SK-N-SH treated with all-trans-retinoic acid at 6 μM for 48 hours (cell line): ENCODE measurements at regions not wholly inside any gene's neighbourhood (a gene's known extent, or its start where the extent isn't known, plus 50 kb on each side); places are given as distances from the start of the nearest gene placed in this dataset.

Source experiments
- ATAC-seq: fragments of 200-7000 bp; cut with Tn5 transposase; 3 replicates; pipeline ENCODE4 v1.9.1; 2020; ENCODE audit warnings: mild to moderate bottlenecking, moderate library complexity
- ARNTL ChIP-seq: fragments of 450-650 bp; formaldehyde crosslinking; IDR thresholded peaks from 2 replicates; pipeline ENCODE4 v1.5.0; 2020; ENCODE audit warnings: low read depth, mild to moderate bottlenecking, moderate library complexity, borderline replicate concordance
- BACH2 ChIP-seq: fragments of 250-450 bp; sonication (Bioruptor Pico); IDR thresholded peaks from 2 replicates; pipeline ENCODE4 v1.9.0; 2021; ENCODE audit warnings: mild to moderate bottlenecking, borderline replicate concordance
- CREB5 ChIP-seq: fragments of 250-450 bp; sonication (Bioruptor Pico); IDR thresholded peaks from 2 replicates; pipeline ENCODE4 v1.5.1; 2020; ENCODE audit warnings: low read depth, mild to moderate bottlenecking, moderate library complexity
- CSDC2 ChIP-seq: fragments of 250-450 bp; sonication (Bioruptor Pico); IDR thresholded peaks from 2 replicates; pipeline ENCODE4 v1.5.0; 2020; ENCODE audit warnings: mild to moderate bottlenecking, moderate library complexity
- CSRNP3 ChIP-seq: fragments of 250-450 bp; sonication (Bioruptor Pico); IDR thresholded peaks from 2 replicates; pipeline ENCODE4 v1.5.1; 2021; ENCODE audit warnings: mild to moderate bottlenecking, moderate library complexity
- ESRRG ChIP-seq: fragments of 250-450 bp; sonication (Bioruptor Pico); IDR thresholded peaks from 2 replicates; pipeline ENCODE4 v1.6.1; 2021; ENCODE audit warnings: mild to moderate bottlenecking
- GLIS3 ChIP-seq: fragments of 250-450 bp; sonication (Bioruptor Pico); IDR thresholded peaks from 2 replicates; pipeline ENCODE4 v1.5.0; 2020; ENCODE audit warnings: mild to moderate bottlenecking, moderate library complexity
- ISL1 ChIP-seq: fragments of 250-450 bp; sonication (Bioruptor Pico); IDR thresholded peaks from 2 replicates; pipeline ENCODE4 v2.1.2; 2022; ENCODE audit warnings: mild to moderate bottlenecking, moderate library complexity
- OSR1 ChIP-seq: fragments of 250-450 bp; sonication (Bioruptor Pico); IDR thresholded peaks from 2 replicates; pipeline ENCODE4 v1.8.0; 2022; ENCODE audit warnings: moderate library complexity, mild to moderate bottlenecking, inconsistent platforms
- PATZ1 ChIP-seq: fragments of 250-450 bp; sonication (Bioruptor Pico); IDR thresholded peaks from 2 replicates; pipeline ENCODE4 v1.8.0; 2020; ENCODE audit warnings: mild to moderate bottlenecking, moderate library complexity, borderline replicate concordance
- POU6F1 ChIP-seq: fragments of 250-450 bp; sonication (Bioruptor Pico); IDR thresholded peaks from 2 replicates; pipeline ENCODE4 v1.8.0; 2021; ENCODE audit warnings: low read depth, mild to moderate bottlenecking, moderate library complexity, borderline replicate concordance
- PPARA ChIP-seq: fragments of 250-450 bp; sonication (Bioruptor Pico); IDR thresholded peaks from 2 replicates; pipeline ENCODE4 v1.5.0; 2020; ENCODE audit warnings: mild to moderate bottlenecking, borderline replicate concordance
- RARB ChIP-seq: fragments of 250-450 bp; sonication (Bioruptor Pico); IDR thresholded peaks from 2 replicates; pipeline ENCODE4 v1.8.0; 2021; ENCODE audit warnings: mild to moderate bottlenecking, moderate library complexity
- SNAI2 ChIP-seq: fragments of 250-450 bp; sonication (Bioruptor Pico); IDR thresholded peaks from 2 replicates; pipeline ENCODE4 v1.5.0; 2020; ENCODE audit warnings: mild to moderate bottlenecking, moderate library complexity
- TCF4 ChIP-seq: fragments of 250-450 bp; sonication (Bioruptor Pico); IDR thresholded peaks from 2 replicates; pipeline ENCODE4 v1.8.0; 2021; ENCODE audit warnings: mild to moderate bottlenecking, moderate library complexity, borderline replicate concordance
- TOX ChIP-seq: fragments of 250-450 bp; sonication (Bioruptor Pico); IDR thresholded peaks from 2 replicates; pipeline ENCODE4 v1.8.0; 2021; ENCODE audit warnings: mild to moderate bottlenecking, moderate library complexity, borderline replicate concordance
- TSHZ2 ChIP-seq: fragments of 250-450 bp; sonication (Bioruptor Pico); IDR thresholded peaks from 2 replicates; pipeline ENCODE4 v1.5.0; 2020; ENCODE audit warnings: mild to moderate bottlenecking, moderate library complexity
- ZC3H10 ChIP-seq: fragments of 250-450 bp; sonication (Bioruptor Pico); IDR thresholded peaks from 2 replicates; pipeline ENCODE4 v1.5.1; 2021; ENCODE audit warnings: mild to moderate bottlenecking, moderate library complexity
- ZFP3 ChIP-seq: fragments of 250-450 bp; sonication (Bioruptor Pico); IDR thresholded peaks from 2 replicates; pipeline ENCODE4 v1.5.0; 2020; ENCODE audit warnings: mild to moderate bottlenecking, moderate library complexity
- ZFP30 ChIP-seq: fragments of 450-650 bp; formaldehyde crosslinking; IDR thresholded peaks from 2 replicates; pipeline ENCODE4 v1.5.0; 2022; ENCODE audit warnings: mild to moderate bottlenecking, moderate library complexity
- ZNF565 ChIP-seq: fragments of 450-650 bp; formaldehyde crosslinking; conservative IDR thresholded peaks from 2 replicates; pipeline ENCODE4 v1.5.0; 2020; ENCODE audit warnings: low read depth, mild to moderate bottlenecking, moderate library complexity
- ZNF70 ChIP-seq: fragments of 450-650 bp; formaldehyde crosslinking; IDR thresholded peaks from 2 replicates; pipeline ENCODE4 v1.5.0; 2020; ENCODE audit warnings: mild to moderate bottlenecking, moderate library complexity
- ZNF8 ChIP-seq: fragments of 450-650 bp; formaldehyde crosslinking; IDR thresholded peaks from 2 replicates; pipeline ENCODE4 v1.5.0; 2020; ENCODE audit warnings: mild to moderate bottlenecking, moderate library complexity

- TF ChIP-seq BACH2 (CRISPR knock-in tag), result no peak
- no peak for TF ChIP-seq GLIS3 (CRISPR knock-in tag)
- TF ChIP-seq CSRNP3, result no peak
- no peak for TF ChIP-seq SNAI2 (CRISPR knock-in tag)
- TF ChIP-seq ESRRG (CRISPR knock-in tag), result no peak
- no peak for TF ChIP-seq ZNF8
- no peak for TF ChIP-seq PPARA (CRISPR knock-in tag)
- TF ChIP-seq CSDC2 (CRISPR knock-in tag), result no peak
- no peak for TF ChIP-seq CREB5 (CRISPR knock-in tag)
- TF ChIP-seq OSR1 (CRISPR knock-in tag), result no peak
- TF ChIP-seq ZFP3 (CRISPR knock-in tag), result no peak
- TF ChIP-seq PATZ1 (CRISPR knock-in tag), result no peak
- TF ChIP-seq TCF4 (CRISPR knock-in tag), result no peak
- TF ChIP-seq TOX (CRISPR knock-in tag), result no peak
- TF ChIP-seq ISL1 (CRISPR knock-in tag), result no peak
- no peak for TF ChIP-seq RARB (CRISPR knock-in tag)
- TF ChIP-seq ZNF565 (CRISPR knock-in tag), result no peak
- TF ChIP-seq ZC3H10 (CRISPR knock-in tag), result no peak
- TF ChIP-seq ZFP30 (CRISPR knock-in tag), result no peak
- TF ChIP-seq TSHZ2 (CRISPR knock-in tag), result no peak
- ATAC-seq, result no peak
Measured at GRCh38 chr13:80975903-80976302, 635.0 kb upstream of the SPRY2 start.

GRCh38 chr13:80973721-80974120, 632.8 kb upstream of the SPRY2 start:
- no peak for TF ChIP-seq OSR1 (CRISPR knock-in tag)
- TF ChIP-seq POU6F1 (CRISPR knock-in tag), result no peak
- no peak for TF ChIP-seq ARNTL (CRISPR knock-in tag)
- no peak for TF ChIP-seq ZNF8
- TF ChIP-seq PATZ1 (CRISPR knock-in tag), result no peak
- TF ChIP-seq TOX (CRISPR knock-in tag), result no peak
- TF ChIP-seq ZFP30 (CRISPR knock-in tag), result no peak
- no peak for TF ChIP-seq ISL1 (CRISPR knock-in tag)
- TF ChIP-seq ESRRG (CRISPR knock-in tag), result no peak
- TF ChIP-seq ZNF70 (CRISPR knock-in tag), result no peak
- TF ChIP-seq CSRNP3, result no peak
- TF ChIP-seq GLIS3 (CRISPR knock-in tag), result no peak
- no peak for TF ChIP-seq RARB (CRISPR knock-in tag)
- no peak for TF ChIP-seq ZNF565 (CRISPR knock-in tag)
- ATAC-seq, result no peak
